CD4-positive, alpha-beta T cell treated with Interleukin-2 at 100 ng/mL for 4 hours (primary cell): ENCODE measurements at regions not wholly inside any gene's neighbourhood (a gene's known extent, or its start where the extent isn't known, plus 50 kb on each side); places are given as distances from the start of the nearest gene placed in this dataset.
"Not testable (repeated sequence)": the region's sequence is repeated elsewhere in the genome, so short reads cannot be mapped to it uniquely, and the experiment has no call there.

Source experiments
- DNase-seq: peaks from one replicate; pipeline ENCODE4 v3.0.0-alpha.2; 2020; ENCODE audit warnings: low spot score

DNA sequence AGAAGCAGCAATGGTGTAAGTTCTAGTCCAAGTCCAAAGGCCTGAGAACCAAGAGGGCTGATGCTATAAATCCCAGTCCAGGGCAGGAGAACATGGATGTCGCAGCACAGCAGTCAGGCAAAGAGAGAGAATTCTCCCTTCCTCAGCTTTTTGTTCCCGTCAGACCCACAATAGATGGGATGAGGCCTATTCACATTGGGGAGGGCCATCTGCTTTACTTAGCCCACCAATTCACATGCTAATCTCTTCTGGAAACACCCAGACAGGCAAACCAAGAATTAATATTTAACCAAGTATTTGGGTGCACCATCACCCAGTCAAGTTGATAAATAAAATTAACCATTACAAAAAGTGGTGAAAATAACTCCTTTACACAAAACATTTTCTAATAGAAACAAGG, 511.7 kb upstream of the UBE2E2 start:
- no peak for DNase-seq

DNA sequence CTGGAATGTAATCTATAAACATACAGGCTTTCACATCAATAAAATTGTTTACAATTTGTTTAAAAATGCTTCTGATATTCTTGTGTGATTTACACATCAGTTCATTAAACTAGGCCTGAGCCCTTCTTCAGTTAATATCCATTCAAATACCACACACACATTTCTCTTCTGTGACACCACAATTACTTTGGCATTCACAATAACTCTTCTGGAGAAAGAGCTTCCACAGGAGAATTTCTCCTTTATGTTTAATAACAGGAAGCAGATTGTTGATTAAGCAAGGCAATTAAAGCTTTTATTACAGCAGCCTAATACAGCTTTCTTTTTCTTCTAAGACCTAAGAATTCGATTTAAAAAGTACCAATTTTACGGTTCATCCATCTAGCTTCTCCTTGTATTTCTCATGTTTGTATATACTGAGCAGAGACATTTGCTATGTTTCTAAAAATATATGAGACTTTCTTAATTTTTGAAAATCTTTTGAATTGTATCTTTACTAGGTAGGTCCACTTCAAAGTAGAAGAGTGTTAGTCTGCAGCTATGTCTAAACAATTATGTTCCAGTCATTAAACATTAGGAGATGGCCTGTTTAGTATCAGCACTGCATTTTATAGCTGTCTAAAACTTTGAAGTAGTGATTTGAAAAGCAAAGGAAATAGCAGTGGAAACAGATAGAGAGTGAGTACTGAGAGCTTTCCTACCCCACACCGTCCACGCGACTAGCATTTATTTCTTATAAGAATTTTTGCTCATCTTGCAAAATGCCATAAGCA, 511.1 kb upstream of the UBE2E2 start:
- no peak for DNase-seq

DNA sequence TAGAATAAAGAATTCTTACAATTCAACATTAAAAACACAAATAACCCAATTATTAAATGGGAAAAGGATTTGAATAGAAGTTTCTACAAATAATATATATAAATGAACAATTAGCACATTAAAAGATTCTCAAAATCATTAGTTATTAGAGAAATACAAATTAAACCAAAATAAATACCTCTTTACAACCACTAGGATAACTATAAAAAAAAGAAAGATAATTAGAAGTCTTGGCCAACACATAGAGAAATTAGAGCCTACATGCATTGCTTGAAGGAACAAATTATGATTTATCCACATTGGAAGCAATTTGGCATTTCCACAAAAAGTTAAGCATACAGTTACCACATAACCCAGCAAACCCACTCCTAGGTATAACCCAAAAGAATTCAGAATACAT, 502.3 kb upstream of the UBE2E2 start:
- no peak for DNase-seq

DNA sequence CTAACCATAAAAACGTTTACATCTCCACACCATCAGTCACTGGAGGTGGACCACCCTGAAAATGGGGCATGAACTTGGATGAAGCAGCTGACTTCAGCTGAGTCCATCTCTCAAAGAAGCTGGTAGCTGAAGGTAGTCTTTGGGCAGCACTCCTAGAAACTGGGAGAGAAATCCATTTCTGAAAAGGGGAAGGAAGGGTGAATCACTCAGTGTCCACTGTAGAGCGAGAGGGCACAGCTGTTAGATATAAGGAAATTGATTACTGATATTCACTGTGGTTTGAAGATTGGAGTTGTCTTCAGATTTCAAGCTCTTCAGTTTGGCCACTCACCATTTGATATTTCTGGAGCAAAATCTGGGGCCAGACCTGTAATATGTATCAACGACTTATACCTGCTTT, 499.0 kb upstream of the UBE2E2 start:
- DNase-seq: no peak

DNA sequence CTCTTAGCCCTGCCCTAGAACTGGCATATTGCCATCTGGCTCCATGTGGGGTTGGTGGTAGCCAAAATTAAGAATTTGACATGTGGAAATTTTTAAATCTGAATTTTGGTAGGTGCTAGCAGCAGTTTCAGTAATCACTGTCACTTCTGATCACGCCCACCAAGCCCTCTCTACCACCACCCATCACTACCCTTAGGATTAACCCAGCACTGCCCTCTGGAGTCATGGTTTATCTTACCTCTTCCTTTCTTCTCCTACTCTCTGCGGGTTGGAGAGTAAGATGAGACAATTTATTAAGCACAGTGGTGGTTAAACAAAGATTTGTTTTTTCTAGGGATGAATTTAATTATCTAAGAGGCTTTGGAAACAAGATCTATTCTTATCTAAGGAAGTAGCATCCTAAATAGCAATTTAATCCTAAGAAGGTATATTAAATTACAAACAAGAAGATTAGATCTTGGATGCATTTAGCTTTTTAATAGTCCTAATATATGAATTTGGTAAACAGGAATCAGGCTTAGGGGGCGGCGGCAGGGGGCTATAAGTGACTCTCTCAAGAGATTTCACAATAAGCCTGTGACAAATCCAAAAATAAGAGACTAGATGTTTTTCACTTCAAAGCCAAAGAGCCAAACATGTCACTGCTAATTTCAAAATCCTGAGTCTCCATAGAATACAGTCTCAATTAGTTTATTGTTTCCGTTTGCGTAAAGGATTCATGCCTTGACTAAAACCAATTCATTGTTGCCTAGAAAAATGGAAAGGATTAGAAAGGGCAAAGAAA, 498.4 kb upstream of the UBE2E2 start:
- no peak for DNase-seq

DNA sequence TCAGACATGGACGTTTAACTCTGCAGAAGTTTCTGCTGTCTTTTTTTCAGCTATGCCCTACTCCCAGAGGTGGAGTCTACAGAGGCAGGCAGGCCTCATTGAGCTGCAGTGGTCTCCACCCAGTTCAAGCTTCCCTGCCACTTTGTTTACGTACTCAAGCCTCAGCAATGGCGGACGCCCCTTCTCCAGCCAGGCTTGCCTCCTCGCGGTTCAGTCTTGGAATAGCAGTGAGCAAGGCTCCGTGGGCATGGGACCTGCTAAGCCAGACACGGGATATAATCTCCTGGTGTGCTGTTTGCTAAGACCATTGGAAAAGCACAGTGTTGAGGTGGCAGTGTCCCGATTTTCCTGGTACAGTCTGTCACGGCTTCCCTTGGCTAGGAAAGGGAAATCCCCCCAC, 496.2 kb upstream of the UBE2E2 start:
- DNase-seq: not testable (repeated sequence)

DNA sequence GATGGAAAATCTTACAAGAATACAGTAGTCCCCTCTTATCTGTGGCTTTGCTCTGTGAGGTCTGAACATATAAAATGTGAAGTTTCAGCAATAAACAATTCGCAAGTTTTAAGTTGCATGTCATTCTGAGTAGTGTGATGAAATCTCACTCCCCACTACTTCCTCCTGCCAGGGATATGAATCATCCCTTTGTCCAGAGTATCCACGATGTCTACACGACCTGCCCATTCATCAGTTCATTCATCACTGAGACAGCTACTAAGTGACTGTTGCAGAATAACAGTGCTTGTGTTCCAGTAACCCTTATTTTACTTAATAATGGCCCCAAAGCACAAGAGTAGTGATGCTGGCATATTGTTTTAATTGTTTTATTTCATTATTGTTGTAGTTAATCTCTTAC, 489.2 kb upstream of the UBE2E2 start:
- no peak for DNase-seq

DNA sequence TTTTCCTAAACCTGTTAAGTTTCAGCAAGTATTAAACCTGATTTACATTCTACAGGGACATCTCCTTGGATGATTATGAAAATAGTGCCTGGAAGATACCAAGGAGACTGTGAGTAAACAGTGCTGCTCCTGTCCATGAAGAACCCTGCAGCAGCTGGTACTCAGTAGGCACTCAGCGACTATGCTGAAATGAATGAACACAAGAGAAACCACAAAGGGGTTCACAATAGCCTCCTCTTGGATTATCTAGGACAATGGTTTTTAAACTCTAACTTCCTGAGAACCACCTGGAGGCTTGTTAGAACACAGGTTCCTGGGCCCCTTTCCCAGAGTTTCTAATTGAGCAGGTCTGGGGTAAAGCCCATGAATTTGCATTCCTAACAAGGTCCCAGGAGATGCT, 488.4 kb upstream of the UBE2E2 start:
- no peak for DNase-seq

DNA sequence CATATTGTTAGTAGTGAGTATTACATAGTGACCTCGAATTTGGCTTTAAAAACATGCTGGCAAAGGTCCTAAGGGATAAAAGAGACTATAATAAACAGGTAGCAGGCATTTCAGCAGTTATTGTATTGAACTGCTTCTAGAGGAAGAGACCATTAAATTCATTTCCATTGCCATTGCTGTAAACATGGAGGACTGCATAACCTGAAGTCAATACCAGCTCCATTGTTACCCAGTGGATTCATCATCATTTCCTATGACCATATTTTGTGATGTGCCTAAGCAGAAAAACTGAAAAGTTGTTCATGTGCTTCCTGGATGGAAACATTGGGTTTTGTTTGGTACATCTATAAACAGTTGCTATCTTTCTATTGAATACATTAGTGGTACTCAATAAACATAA, 482.5 kb upstream of the UBE2E2 start:
- no peak for DNase-seq

DNA sequence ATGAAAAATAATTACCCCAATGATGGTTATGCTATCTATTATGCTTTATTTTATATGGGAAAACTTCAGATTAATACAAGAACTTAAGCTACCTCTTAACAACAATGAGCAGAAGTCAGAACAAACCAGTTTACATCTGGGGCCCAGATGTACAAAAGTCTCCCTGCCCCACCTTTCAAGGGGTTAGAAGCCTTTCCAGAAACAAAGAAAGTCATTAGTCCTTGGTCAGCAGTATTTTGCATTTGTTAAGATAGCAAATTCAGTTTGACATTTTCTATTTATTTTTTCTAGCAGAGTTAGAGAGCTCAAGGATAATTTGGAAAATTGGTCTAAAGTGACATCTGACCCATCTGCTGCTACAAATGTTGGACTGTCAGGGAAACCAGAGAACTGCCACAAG, 478.7 kb upstream of the UBE2E2 start:
- no peak for DNase-seq

DNA sequence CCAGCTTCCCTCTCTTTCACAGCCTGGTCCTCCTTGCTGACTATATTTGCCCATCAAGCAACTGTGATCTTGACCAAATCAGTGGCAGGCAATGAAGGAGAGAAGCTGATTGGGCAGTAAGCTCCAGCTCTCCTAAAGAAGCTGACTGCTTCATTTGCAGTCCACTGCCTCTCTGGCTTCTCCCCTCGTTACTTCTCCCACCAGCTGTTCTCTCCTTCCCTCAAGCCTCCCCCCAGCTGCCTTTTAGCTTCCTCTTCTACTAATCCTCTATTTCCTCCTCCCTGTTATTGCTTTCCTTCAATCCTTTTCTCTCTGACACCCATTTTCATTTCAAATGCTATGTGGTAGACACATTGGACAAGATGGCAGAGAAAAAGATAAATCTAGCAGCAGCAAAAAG, 474.7 kb upstream of the UBE2E2 start:
- no peak for DNase-seq

DNA sequence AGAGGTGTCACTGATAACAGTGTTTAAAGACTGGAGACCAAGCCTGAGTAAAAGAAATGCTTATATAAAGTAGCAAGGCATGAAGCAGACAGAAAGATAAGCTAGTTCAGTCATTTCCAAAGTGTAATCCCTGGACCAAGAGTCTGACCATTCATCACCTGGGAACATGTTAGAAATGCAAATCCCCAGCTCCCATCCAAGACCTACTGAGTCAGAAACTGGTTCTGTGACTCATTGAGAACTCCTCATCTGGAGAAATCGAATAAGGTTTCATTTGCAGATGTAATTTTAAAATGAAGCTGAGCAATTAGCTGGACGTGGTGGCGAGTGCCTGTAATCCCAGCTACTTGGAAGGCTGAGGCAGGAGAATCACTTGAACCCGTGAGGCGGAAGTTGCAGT, 473.9 kb upstream of the UBE2E2 start:
- no peak for DNase-seq

DNA sequence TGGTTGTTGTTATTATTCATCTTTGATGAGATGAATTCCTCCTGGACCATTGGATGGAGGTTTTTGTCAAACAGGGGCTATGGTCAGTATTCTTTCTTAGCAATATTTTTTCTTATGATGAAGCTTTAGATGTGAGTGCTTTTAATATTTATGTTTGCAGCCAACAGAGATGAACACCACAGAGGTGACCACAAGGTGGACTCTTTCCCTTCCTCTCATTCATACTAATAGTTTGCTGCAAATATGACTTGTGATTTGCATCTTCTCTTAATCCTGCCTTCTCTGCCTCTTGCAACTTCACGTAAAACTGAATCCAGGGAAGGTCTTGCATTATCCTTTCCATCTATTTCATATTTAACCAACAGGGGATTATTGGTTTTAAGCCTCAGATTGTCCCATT, 473.1 kb upstream of the UBE2E2 start:
- no peak for DNase-seq

DNA sequence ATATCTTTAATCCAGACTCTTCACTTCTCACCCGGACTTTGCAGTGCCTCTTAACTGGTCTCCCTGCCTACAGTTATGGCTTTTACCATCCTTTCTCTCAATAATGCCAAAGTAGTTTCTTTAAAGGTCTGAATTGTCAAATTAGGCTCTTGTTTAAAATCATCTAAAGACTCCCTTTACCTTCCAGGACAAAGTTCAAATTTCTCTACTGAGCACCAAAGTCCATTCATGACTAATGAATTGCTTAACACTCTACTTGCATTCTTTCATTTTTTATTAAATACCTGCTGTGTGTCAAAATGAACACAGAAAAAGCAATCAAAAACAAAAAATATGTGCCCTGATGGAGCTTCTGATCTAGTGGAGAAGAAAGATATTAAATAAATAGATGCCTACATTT, 472.4 kb upstream of the UBE2E2 start:
- no peak for DNase-seq

DNA sequence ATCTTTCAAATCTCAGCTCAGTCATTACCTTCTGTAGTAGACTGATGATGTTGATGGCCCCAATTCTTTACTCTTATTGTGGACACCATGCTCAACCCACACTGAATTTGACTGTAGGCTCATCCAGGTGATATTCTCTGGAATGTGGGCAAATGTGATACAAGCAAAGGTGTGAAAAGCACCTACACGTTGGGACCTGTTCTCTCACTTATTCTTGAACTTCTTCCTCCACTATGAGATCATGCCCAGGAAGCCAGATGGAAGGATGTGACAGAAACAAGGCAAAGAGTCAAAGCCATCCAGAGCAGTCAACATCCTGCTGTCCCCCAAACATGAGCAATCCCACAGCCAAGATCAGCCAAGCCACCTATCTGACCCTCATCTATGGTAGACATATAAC, 471.2 kb upstream of the UBE2E2 start:
- no peak for DNase-seq

DNA sequence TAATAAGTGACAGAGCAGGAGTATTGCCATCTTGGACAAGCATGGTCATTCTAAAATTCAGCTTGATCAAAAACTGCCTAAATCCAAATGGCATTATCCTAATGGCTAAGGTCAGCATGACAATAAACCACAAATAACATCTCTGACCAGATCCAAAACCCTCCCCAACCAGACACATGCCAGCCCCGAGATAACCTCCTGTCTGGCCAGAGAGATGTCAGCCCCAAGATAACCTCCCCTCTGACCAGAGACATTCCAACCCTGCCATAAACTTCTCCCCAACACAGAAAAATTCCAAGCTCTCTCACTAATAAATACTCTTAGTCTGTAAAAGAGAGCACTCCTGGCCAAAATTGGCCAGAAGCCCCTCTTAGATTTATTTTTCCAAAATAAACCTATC, 470.5 kb upstream of the UBE2E2 start:
- no peak for DNase-seq

DNA sequence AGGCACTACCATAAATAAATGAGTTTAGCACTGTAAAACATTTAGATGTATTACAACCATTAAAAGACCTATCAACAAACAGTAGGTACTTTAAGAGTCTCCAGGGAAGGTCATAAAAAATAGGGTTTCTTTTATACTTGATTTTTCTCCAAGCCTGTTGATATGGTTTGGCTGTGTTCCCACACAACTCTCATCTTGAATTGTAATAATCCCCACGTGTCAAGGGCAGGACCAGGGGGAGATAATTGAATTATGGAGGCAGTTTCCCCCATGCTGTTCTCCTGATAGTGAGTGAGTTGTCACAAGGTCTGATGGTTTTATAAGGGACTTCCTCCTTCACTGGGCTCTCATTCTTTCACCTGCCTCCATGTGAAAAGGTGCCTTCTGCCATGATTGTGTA, 468.9 kb upstream of the UBE2E2 start:
- no peak for DNase-seq

DNA sequence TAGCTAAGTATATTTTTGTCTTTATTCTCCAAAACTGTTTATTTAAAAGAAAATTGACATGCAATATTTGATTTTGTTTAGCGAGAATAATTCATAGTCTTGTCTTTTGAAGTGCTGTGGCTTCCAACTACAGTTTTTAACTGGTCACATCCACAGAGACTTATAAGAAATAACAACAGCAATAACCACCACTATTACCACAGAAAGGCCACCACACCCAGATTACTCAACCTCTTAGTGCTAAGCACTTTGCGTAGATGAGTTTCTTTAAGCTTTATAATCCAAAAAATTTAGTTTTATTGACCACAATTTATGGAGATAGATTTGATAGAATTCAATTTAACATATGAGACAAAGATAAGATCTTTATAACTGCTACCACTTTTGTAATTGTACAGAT, 468.4 kb upstream of the UBE2E2 start:
- no peak for DNase-seq

DNA sequence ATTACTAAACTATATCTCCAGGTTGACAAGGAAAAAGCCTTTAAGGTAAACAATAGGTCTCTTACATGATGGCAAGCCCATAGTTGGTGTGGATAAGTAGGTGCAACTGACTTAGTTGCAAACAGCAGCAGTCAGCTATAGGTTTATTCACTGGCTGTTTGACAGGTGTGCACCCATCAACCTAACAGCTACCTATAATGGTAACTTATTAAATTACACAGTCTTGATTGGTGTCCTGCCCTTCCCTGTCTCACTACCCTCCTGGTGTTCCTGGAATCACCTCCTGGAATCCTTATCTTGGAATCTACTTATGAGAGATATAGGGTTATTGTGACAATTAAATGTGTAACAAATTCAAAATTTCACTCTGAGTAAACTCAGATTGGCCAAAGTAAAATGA, 467.8 kb upstream of the UBE2E2 start:
- no peak for DNase-seq

DNA sequence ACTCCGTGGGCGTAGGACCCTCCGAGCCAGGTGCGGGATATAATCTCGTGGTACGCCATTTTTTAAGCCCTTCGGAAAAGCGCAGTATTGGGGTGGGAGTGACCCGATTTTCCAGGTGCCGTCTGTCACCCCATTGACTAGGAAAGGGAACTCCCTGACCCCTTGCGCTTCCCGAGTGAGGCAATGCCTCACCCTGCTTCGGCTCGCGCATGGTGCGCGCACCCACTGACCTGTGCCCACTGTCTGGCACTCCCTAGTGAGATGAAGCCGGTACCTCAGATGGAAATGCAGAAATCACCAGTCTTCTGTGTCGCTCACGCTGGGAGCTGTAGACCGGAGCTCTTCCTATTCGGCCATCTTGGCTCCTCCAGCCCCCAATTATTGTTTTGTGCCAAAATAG, 459.7 kb upstream of the UBE2E2 start:
- not testable (repeated sequence) for DNase-seq

DNA sequence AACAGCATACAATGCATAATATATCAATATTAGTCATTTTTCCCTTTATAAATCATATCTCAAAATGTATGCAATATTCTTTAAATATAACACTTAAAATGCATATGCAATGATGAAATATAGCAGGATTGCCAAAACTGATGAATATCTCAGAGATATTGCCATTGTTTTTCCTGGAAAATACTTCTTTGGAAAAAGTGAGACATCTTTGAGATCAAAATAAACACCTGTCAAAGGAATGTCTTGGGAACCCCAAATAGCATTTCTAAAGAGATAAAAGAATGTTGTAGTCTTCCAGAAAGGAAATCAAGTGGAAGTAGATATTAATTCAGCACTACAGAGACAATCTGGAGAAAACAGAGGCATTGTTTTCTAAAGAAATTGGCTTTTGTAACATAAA, 457.8 kb upstream of the UBE2E2 start:
- no peak for DNase-seq

DNA sequence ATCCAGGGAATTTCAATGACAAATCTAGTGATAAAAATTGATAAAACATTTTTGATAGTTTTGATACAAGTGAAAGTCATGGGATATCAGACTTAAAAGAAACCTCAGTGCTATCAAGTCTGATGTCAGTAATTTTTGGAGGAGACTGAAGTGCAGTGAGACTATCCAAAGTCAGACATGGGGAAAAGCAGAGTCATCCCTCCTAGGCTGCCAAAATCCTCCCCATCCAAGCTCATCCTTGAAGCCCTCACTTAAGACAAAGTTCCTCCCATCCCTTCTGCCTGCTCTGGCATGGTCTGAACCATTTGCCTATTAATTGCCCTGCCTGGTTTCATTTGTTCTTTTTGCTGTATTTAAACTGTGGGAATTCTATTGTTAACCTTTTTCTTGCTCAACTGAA, 456.9 kb upstream of the UBE2E2 start:
- DNase-seq: no peak

DNA sequence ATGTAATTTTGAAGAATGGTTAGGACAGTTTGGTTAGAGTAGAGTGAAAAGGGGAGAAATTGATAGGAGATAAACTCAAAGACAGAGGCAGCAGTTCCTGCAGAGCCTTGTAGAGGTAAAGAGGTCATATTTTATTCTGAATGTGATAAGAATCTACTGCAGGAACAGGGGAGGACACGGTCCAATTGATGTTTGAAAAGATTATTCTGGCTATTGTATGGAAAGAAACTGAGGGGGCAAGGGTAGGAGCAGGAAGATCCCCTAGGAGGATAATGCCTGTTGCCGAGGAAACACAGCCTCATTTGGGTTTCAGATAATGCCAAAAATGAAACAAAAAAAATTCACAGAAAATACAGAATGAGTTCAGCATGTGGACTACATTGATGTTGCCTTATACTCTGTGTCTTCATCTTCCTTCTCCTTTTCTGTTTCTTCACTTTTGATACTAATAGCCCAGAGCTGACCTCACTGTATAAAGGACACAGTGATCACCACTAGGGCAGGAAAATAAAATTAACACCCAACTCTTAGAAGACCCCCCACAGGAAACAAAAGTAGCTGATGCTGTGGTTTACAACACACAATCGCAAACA, 454.6 kb upstream of the UBE2E2 start:
- no peak for DNase-seq
